Breast epithelium (tissue), 3 donors: ENCODE measurements at regions not wholly inside any gene's neighbourhood (a gene's known extent, or its start where the extent isn't known, plus 50 kb on each side); places are given as distances from the start of the nearest gene placed in this dataset.

Experiments used
- POLR2A ChIP-seq: fragments of 450-650 bp; IDR thresholded peaks from one replicate; pipeline ENCODE4 v1.6.1; 2016; ENCODE audit warnings: antibody characterized with exemption, mild to moderate bottlenecking, moderate library complexity
- POLR2AphosphoS5 ChIP-seq, 3 donors: sonication (generic); formaldehyde crosslinking; IDR thresholded peaks; one replicate each; pipeline ENCODE4 v1.6.1; 2017; ENCODE audit warnings: antibody characterized with exemption in 3 of 3
- TF ChIP-seq, protein P1 (sequence below), 3 donors: fragments of 450-650 bp; IDR thresholded peaks; one replicate each; pipeline ENCODE4 v1.5.1; 2016 to 2017; ENCODE audit warnings: antibody characterized with exemption in 3 of 3, mild to moderate bottlenecking in 3 of 3, moderate library complexity in 3 of 3

DNA sequence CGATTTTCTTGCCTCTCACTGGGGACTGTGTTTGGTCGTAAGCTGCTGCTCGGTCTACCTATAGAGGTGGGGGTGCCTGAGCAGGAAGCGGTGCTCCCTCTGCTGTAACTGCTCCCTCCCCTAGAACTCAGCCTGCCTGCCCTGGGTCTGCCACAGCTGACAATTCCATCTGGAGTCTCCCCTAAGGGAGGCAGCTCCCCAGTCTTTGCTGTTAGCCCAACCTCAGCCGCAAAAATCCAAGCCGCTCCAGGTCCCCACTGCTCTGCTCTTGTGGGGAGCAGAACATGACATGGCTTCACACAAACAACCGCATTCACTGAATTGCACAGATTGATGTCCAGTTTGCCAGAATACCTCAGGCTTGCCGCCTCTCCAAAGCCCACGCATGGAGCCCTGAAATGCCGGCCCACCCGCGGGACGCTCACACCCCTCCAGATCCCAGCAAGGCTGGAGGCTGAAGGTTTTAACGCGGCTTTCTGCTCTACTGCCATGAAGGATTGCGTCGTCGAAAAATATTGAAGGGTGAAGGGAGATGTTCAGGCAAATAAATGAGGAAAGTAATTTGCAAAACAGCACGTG lies 221.5 kb upstream of the FOXF1 start:
- TF ChIP-seq POLR2A (no peak), POLR2AphosphoS5 (IDR thresholded peaks at IDR 0.05) (no peak)
- TF ChIP-seq, protein P1, sequence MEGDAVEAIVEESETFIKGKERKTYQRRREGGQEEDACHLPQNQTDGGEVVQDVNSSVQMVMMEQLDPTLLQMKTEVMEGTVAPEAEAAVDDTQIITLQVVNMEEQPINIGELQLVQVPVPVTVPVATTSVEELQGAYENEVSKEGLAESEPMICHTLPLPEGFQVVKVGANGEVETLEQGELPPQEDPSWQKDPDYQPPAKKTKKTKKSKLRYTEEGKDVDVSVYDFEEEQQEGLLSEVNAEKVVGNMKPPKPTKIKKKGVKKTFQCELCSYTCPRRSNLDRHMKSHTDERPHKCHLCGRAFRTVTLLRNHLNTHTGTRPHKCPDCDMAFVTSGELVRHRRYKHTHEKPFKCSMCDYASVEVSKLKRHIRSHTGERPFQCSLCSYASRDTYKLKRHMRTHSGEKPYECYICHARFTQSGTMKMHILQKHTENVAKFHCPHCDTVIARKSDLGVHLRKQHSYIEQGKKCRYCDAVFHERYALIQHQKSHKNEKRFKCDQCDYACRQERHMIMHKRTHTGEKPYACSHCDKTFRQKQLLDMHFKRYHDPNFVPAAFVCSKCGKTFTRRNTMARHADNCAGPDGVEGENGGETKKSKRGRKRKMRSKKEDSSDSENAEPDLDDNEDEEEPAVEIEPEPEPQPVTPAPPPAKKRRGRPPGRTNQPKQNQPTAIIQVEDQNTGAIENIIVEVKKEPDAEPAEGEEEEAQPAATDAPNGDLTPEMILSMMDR (IDR thresholded peaks at IDR 0.05): no peak
